Tongue (tissue), 1 donor: ENCODE measurements at regions not wholly inside any gene's neighbourhood (a gene's known extent, or its start where the extent isn't known, plus 50 kb on each side); places are given as distances from the start of the nearest gene placed in this dataset.
"Not testable (repeated sequence)": the region's sequence is repeated elsewhere in the genome, so short reads cannot be mapped to it uniquely, and the experiment has no call there.

Source experiments
- DNase-seq: peaks from one replicate; pipeline ENCODE4 v3.0.0-alpha.2; 2015

- no peak for DNase-seq
Measured at GRCh38 chr12:114192549-114192948, 213.4 kb downstream of the TBX5 start.

- DNase-seq, result no peak
Measured at GRCh38 chr12:114192013-114192412, 213.9 kb downstream of the TBX5 start.

- no peak for DNase-seq
Measured at GRCh38 chr12:114191581-114191980, 214.4 kb downstream of the TBX5 start.

- no peak for DNase-seq
Measured at GRCh38 chr12:114190971-114191370, 215.0 kb downstream of the TBX5 start.

GRCh38 chr12:114189266-114189665, 216.7 kb downstream of the TBX5 start:
- DNase-seq, result no peak

- no peak for DNase-seq
Measured at GRCh38 chr12:114186241-114187002, 219.5 kb downstream of the TBX5 start.

- DNase-seq, result no peak
Measured at GRCh38 chr12:114185036-114185435, 218.9 kb upstream of the RBM19 start.

- DNase-seq, result no peak
Measured at GRCh38 chr12:114174326-114174725, 208.2 kb upstream of the RBM19 start.

GRCh38 chr12:114172135-114172534, 206.0 kb upstream of the RBM19 start:
- no peak for DNase-seq

- DNase-seq, result no peak
Measured at GRCh38 chr12:114168061-114168460, 201.9 kb upstream of the RBM19 start.

- peak; percentile 37 for DNase-seq
Measured at GRCh38 chr12:114167431-114167830, 201.3 kb upstream of the RBM19 start.

- DNase-seq, result peak; percentile 64
Measured at GRCh38 chr12:114166362-114166761, 200.2 kb upstream of the RBM19 start.

GRCh38 chr12:114165921-114166320, 199.8 kb upstream of the RBM19 start:
- no peak for DNase-seq

- no peak for DNase-seq
Measured at GRCh38 chr12:114164351-114164750, 198.2 kb upstream of the RBM19 start.

GRCh38 chr12:114163771-114164170, 197.6 kb upstream of the RBM19 start:
- no peak for DNase-seq

GRCh38 chr12:114160445-114160844, 194.3 kb upstream of the RBM19 start:
- DNase-seq, result no peak

- no peak for DNase-seq
Measured at GRCh38 chr12:114152890-114153289, 186.8 kb upstream of the RBM19 start.

- DNase-seq, result no peak
Measured at GRCh38 chr12:114152066-114152465, 185.9 kb upstream of the RBM19 start.

- not testable (repeated sequence) for DNase-seq
Measured at GRCh38 chr12:114150584-114150983, 184.5 kb upstream of the RBM19 start.

GRCh38 chr12:114141921-114142564, 175.9 kb upstream of the RBM19 start:
- peak; percentile 68 for DNase-seq

- peak; percentile 92 for DNase-seq
Measured at GRCh38 chr12:114140576-114140975, 174.5 kb upstream of the RBM19 start.

GRCh38 chr12:114136631-114137030, 170.5 kb upstream of the RBM19 start:
- peak; percentile 85 for DNase-seq

GRCh38 chr12:114134922-114135321, 168.8 kb upstream of the RBM19 start:
- peak; percentile 32 for DNase-seq

GRCh38 chr12:114131824-114132223, 165.7 kb upstream of the RBM19 start:
- DNase-seq, result no peak
